Stimulated activated CD4-positive, alpha-beta T cell treated with anti-CD3 and anti-CD28 coated beads, Interleukin-2, amount 100 ng/mL, for 24 hours (primary cell): ENCODE measurements at regions not wholly inside any gene's neighbourhood (a gene's known extent, or its start where the extent isn't known, plus 50 kb on each side); places are given as distances from the start of the nearest gene placed in this dataset.
"Not testable (repeated sequence)": the region's sequence is repeated elsewhere in the genome, so short reads cannot be mapped to it uniquely, and the experiment has no call there.

ENCODE experiments used
- DNase-seq, 2 donors: peaks; one replicate each; pipeline ENCODE4 v3.0.0-alpha.2; 2020

GRCh38 chr11:112310848-112311247 is 50.2 kb upstream of the PLET1 start:
- DNase-seq, result no peak

- DNase-seq, result no peak
Measured at GRCh38 chr11:112315057-112315720, 54.5 kb upstream of the PLET1 start.

GRCh38 chr11:112315861-112316739 is 55.4 kb upstream of the PLET1 start:
- DNase-seq, result no peak

DNA sequence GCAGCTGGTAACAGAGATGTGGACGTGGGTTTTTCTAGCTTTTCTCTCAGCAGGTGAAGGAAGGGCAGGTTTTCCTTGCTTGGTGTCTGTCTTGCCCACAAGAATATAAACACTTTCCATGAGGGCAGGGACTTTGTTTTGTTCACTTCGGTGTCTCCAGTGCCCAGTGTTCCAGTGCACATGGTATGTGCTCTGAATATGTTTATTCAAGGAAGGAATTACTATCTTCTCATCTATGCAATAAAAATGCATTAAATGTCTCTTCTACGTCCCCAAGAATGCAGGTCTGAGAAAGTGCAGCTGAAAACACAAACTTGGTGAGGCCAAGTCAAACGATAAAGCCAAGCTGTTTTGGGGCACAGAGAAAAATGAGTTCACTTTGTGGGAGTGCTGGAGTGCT is 56.3 kb upstream of the PLET1 start:
- no peak for DNase-seq

- DNase-seq, result no peak
Measured at GRCh38 chr11:112318184-112318591, 57.5 kb upstream of the PLET1 start.

DNA sequence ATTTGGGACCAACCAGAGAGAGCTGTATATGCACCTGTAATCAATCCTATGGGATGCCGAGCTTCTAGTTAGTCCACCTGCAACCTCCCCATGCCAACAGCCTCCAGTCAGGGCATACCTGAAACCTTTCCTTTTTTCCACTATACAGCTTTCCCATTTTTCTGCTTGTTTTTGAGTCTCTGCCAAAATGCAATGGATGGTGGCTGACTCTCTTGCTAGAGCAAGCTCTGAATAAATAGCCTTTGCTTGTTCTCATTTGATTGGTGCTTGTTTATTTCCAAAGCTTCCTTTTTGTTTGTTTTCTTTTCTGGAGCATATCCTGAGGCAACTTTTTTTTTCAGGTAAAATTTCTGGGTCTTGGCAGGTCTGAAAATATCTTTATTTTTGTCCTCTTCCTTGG is 58.0 kb upstream of the PLET1 start:
- no peak for DNase-seq

DNA sequence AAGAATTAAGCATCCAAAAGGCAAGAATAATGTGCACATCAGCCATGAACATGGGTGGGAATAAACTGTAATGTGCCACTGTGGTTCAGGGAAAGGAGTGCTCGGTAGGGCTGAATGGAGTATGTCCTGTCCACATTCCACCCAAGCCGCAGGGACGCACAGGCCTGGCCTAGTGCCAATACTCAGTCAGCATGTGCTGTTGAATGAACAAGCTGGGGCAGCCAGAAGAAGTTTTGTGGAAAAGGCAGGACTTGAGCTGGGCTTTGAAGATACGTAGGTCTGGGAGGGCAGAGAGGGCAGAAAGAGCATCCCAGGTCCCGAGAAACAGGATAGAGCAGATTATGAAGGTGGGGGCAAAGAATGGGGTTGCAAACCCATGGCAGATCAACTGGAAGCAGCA is 60.0 kb upstream of the PLET1 start:
- no peak for DNase-seq

DNA sequence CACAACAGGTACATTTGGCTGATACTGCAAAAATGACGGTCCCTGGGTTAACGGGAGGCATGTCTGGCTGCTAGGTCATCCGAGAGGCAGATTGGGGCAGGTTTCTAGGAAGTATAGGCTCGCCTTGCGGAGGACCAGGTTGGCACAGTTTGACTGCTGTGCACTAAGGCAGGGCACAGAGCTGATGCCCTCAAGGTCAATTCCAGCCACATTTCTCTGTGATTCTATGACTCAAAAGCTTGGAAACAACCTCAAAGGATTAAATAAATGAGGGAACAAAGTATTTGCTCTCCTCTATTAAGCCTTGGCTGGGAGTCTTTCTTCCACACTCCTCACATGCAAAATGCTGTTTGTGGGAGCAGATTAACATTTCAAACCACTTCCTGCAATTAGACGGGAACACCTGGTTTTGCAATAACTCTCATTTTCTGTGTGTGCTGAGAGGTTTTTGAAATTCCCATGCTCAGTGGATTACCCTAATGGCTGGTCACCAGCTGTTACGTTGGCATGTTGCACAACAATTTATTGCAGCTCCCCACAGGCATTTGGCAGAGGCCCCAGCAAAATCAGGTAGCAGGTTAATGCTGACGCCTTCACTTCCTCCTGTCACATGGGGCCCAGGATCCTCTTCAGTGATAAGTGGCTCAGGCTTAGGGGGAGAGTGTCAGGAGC is 61.0 kb upstream of the PLET1 start:
- DNase-seq, result no peak

- no peak for DNase-seq
Measured at GRCh38 chr11:112322173-112322790, 61.6 kb upstream of the PLET1 start.

GRCh38 chr11:112334381-112334780 is 73.7 kb upstream of the PLET1 start:
- no peak for DNase-seq

DNA sequence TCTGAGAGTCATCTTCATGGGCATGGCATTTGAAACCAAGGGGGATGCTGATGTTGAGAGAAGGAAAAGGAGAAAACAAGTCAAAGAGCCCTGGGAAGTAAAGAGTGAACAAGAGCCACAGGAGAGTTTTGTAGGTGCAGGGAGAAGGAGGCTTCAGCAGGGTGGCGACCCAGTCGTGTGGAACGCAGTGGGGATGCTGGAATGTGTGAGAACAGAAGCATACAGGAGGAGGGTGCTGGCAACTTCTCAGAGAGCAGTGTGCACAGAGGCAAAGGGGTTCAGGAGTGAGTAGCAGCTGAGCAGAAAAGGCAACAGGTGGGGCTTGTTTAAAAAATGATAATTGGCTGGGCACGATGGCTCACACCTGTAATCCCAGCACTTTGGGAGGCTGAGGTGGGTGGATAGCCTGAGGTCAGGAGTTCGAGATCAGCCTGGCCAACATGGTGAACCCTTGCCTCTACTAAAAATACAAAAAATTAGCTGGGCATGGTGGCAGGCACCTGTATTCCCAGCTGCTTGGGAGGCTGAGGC is 75.8 kb upstream of the PLET1 start:
- DNase-seq, result no peak

GRCh38 chr11:112339566-112339965 is 78.9 kb upstream of the PLET1 start:
- no peak for DNase-seq

- no peak for DNase-seq
Measured at GRCh38 chr11:112343368-112344039, 82.8 kb upstream of the PLET1 start.

- DNase-seq, result no peak
Measured at GRCh38 chr11:112344040-112344413, 83.4 kb upstream of the PLET1 start.

DNA sequence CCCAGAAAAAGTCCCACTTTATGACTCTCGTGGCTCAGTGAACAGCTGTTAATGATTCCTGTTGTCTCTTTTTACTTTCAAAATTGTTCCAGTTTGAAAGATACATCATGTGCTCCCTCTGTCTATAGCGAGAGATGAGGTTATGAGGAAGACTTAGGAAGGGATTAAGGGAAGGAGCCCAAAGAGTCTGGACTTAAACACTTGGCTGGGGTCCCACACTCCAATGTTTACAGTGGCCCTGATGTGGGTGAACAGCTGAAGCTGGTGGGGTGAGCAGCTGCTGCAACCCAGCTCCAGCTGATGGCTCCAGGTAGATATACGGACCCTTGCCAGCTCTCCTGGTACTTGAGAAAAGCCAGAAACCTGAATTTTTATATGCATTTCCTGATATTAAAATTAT is 84.5 kb upstream of the PLET1 start:
- no peak for DNase-seq

DNA sequence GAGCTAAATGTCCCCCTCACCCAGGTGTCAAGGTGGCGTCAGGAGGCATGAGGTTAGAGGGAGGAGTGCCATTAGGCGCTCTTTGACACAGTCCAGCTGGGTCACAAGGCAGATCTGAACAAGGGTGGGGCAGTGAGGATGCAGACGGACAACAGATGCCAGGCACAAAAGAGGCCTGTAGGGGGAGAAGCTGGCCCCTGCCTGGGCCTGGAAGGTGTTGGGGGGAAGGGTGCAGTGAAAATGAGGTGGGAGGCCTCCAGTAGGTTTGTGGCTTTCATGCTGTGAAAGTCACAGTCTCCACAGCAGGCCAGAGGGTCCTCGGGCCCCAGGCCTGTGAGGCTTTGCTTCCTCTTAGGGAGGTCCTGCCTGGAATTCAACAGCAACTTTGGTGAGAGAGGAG is 85.0 kb upstream of the PLET1 start:
- no peak for DNase-seq

DNA sequence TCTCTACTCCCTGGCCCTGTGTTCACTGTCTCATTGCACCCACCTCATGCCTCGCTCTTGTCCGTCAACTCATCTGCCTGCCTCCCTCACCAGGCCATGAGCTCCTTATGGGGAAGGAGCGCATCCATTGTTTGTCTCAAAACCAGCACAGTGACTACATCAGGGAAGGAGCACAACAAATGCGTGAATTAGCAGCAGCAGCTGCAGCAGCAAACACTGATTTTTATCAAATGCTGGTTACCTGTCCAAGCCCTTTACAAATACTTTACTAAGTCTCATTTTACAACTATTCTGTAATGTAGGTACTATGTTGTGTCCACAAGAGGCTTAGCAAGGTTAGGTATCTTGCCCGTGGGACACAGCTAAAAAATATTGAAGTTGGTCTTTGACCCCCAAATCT is 85.9 kb upstream of the PLET1 start:
- DNase-seq, result no peak

- no peak for DNase-seq
Measured at GRCh38 chr11:112348480-112349029, 87.9 kb upstream of the PLET1 start.

DNA sequence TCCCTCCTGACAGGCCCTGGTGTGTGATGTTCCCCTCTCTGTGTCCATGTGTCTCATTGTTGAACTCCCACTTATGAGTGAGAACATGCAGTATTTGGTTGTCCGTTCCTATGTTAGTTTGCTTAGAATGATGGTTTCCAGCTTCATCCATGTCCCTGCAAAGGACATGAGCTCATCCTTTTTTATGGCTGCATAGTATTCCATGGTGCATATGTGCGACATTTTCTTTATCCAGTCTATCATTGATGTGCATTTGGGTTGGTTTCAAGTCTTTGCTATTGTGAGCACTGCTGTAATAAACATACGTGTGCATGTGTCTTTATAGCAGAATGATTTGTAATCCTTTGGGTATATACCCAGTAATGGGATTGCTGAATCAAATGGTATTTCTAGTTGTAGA is 90.8 kb upstream of the PLET1 start:
- not testable (repeated sequence) for DNase-seq

DNA sequence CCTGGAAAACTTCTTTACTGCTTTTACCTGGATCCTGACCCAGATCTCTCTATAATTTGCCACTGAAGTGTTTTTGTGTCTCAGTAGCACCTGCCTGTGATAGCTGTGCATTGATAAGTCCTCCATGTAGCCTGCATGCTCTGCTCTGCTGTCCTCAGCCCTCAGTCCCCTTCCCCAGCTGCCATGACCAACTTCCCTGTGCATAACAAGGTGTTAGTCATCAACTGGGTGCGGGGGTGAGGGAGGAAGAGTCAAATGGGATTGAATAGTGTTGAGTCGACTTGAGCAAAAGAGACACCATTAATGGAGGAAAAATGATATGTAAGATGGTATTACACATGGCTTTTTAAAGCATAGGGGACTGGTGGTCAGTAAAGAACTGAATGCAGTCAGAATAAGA is 92.2 kb upstream of the PLET1 start:
- no peak for DNase-seq

DNA sequence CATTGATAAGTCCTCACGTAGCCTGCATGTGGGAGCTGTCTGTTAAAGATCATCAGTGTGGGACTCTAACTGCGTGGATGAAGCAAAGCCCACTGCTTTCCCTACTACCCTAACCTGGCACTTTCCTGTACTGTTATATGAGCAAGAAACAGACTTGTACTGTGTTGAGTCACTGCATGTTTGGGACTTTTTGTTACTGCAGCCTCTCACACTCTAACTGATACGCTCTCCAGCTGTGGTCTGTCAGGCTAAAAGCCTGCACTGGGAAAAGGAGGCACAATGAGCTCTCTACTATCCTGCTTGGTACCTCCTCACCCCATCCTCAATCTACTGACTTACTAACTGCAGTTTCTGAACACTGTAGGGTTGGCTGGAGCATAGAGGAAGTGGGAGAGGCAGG is 93.7 kb upstream of the PLET1 start:
- DNase-seq, result no peak

DNA sequence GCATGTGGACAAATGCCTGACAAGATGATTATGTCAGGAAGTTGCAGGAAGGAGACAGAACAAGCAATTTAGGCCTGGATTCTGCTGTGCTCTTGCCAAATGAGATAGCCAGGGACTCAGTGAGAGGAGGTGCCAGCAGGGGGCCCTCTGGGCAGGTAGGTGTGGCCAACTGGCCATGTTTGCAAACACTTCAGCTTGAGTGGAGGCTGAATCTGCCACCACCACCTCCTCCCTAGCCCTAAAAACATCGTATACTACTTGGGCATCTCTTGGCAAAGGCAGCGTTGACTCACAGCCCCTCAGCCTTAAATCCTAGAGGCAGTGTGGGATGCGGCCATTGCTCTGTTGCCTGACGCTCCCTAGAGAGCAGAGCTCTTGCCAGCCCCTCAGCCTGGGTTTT is 95.1 kb upstream of the PLET1 start:
- peak in 1 of 2 donors; percentile 4 for DNase-seq
